ENCODE measurements at regions not wholly inside any gene's neighbourhood (a gene's known extent, or its start where the extent isn't known, plus 50 kb on each side); places are given as distances from the start of the nearest gene placed in this dataset.

DNA sequence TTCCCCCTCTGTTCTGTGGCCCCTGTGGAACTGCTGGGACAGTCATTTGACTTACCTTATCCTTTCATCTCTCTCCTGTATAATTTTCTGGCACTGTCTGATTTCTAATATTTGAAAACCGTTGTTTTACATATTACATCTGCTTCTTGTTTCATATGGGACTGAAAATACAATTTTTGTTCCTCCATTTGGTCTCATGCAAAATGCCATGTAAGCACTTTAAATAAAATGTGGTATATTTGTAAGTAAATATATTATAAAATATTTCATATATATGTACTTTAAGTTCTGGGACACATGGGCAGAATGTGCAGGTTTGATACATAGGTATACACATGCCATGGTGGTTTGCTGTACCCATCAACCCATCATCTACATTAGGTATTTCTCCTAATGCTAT is 93.9 kb upstream of the PLPPR5 start:
- DNase-seq (no peak), ATAC-seq (ENCODE audit: poor library complexity) (no peak)
- CTCF ChIA-PET: no interaction called here
- no peaks in the 10 kb centered on the region for H3K36me3 ChIP-seq (ENCODE audit: insufficient read depth, low read length)
- no peaks in the 10 kb centered on the region for H3K4me1 Mint-ChIP-seq (ENCODE audit: low read depth)
- H3K27ac Mint-ChIP-seq: no peak overlapping the region
- H3K9me3 ChIP-seq (ENCODE audit: control insufficient read depth in 1 of 2, insufficient read depth in 1 of 2, low read length in 2 of 2): peaks cover 0 to 9% of the 10 kb centered on the region in 2 experiments
- peaks cover 10% of the 10 kb centered on the region for H3K27me3 Mint-ChIP-seq
- no peak overlapping the region for H3K4me3 ChIP-seq (ENCODE audit: low read length)
- POLR2A ChIA-PET: no interaction called here
- TF ChIP-seq, protein P1, sequence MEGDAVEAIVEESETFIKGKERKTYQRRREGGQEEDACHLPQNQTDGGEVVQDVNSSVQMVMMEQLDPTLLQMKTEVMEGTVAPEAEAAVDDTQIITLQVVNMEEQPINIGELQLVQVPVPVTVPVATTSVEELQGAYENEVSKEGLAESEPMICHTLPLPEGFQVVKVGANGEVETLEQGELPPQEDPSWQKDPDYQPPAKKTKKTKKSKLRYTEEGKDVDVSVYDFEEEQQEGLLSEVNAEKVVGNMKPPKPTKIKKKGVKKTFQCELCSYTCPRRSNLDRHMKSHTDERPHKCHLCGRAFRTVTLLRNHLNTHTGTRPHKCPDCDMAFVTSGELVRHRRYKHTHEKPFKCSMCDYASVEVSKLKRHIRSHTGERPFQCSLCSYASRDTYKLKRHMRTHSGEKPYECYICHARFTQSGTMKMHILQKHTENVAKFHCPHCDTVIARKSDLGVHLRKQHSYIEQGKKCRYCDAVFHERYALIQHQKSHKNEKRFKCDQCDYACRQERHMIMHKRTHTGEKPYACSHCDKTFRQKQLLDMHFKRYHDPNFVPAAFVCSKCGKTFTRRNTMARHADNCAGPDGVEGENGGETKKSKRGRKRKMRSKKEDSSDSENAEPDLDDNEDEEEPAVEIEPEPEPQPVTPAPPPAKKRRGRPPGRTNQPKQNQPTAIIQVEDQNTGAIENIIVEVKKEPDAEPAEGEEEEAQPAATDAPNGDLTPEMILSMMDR (IDR thresholded peaks at IDR 0.05): no peak
- peaks cover 3% of the 10 kb centered on the region for H3K36me3 Mint-ChIP-seq (ENCODE audit: low read depth)
- H3K27me3 ChIP-seq (ENCODE audit: control insufficient read depth in 1 of 2, insufficient read depth in 2 of 2, low read length in 2 of 2): no peaks in the 10 kb centered on the region
- peaks cover 29% of the 10 kb centered on the region for H3K9me3 Mint-ChIP-seq
- intact Hi-C loops (cut with DNase I, micrococcal nuclease): no loop called here
- H3K4me3 Mint-ChIP-seq: no peak overlapping the region
- H3K27ac ChIP-seq (ENCODE audit: low read depth in 1 of 2, low read length in 2 of 2): no peak overlapping the region
- no peaks in the 10 kb centered on the region for H3K4me1 ChIP-seq (ENCODE audit: insufficient read depth, low read length)

DNA sequence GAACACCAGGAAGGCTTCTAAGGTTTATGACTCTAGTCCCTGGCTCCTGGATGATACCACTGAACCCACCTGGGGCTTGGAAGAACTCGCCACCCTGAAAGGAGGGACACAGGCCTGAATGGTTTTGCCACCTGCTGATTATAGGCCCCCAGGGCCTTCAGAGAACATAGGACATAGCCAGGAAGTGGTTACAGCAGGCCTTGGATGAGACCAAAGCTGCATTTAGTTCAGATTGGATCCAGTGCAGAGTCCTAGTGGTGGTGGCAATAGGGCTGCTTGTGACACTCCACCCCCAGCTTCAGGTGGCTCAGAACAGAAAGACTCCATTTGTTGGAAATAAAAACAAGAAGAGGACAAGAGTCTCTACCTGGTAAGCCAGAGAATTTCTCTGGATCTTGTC is 101.6 kb upstream of the PLPPR5 start:
- Histone ChIP-seq H3K27me3 (ENCODE audit: control insufficient read depth in 1 of 2, insufficient read depth in 2 of 2, low read length in 2 of 2) (no peaks in the 10 kb centered on the region), H3K27ac (ENCODE audit: low read depth in 1 of 2, low read length in 2 of 2) (no peak overlapping the region), H3K36me3 (ENCODE audit: insufficient read depth, low read length) (no peaks in the 10 kb centered on the region), H3K4me3 (ENCODE audit: low read length) (no peak overlapping the region), H3K9me3 (ENCODE audit: control insufficient read depth in 1 of 2, insufficient read depth in 1 of 2, low read length in 2 of 2) (no peaks in the 10 kb centered on the region), H3K4me1 (ENCODE audit: insufficient read depth, low read length) (peaks cover 3% of the 10 kb centered on the region)
- CTCF ChIA-PET: no interaction called here
- DNase-seq: no peak
- ATAC-seq (ENCODE audit: poor library complexity): no peak
- peaks cover under 1% of the 10 kb centered on the region for H3K9me3 Mint-ChIP-seq
- intact Hi-C loops (cut with DNase I, micrococcal nuclease): no loop called here
- no peaks in the 10 kb centered on the region for H3K36me3 Mint-ChIP-seq (ENCODE audit: low read depth)
- H3K27me3 Mint-ChIP-seq: no peaks in the 10 kb centered on the region
- POLR2A ChIA-PET: no interaction called here
- no peak overlapping the region for H3K27ac Mint-ChIP-seq
- TF ChIP-seq, protein P1 (IDR thresholded peaks at IDR 0.05): no peak
- H3K4me1 Mint-ChIP-seq (ENCODE audit: low read depth): peaks cover 7% of the 10 kb centered on the region
- no peak overlapping the region for H3K4me3 Mint-ChIP-seq

DNA sequence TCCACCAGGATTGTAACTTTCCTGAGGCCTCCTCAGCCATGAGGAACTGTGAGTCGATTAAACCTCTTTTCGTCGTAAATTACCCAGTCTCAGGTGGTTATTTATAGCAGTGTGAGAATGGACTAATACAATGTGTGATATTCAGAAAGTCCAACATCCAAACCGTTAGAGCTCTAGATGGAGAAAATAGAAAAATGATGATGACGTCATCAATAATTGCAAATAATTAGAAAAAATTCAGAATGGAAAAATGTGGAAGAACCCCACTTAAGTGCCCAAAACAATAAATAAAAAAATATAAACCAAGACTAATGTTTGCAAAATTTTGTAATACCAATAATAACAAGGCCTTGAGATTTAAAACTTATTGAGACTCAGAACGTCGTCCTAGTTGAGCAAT is 103.0 kb upstream of the PLPPR5 start:
- no peak overlapping the region for H3K27ac Mint-ChIP-seq
- TF ChIP-seq, protein P1 (IDR thresholded peaks at IDR 0.05): no peak
- H3K27ac ChIP-seq (ENCODE audit: low read depth in 1 of 2, low read length in 2 of 2): no peak overlapping the region
- no peak overlapping the region for H3K4me3 ChIP-seq (ENCODE audit: low read length)
- no peaks in the 10 kb centered on the region for H3K9me3 Mint-ChIP-seq
- H3K36me3 Mint-ChIP-seq (ENCODE audit: low read depth): no peaks in the 10 kb centered on the region
- H3K9me3 ChIP-seq (ENCODE audit: control insufficient read depth in 1 of 2, insufficient read depth in 1 of 2, low read length in 2 of 2): no peaks in the 10 kb centered on the region
- DNase-seq: no peak
- peaks cover 3% of the 10 kb centered on the region for H3K4me1 ChIP-seq (ENCODE audit: insufficient read depth, low read length)
- no peak overlapping the region for H3K4me3 Mint-ChIP-seq
- POLR2A ChIA-PET: no interaction called here
- peaks cover 7% of the 10 kb centered on the region for H3K4me1 Mint-ChIP-seq (ENCODE audit: low read depth)
- no peaks in the 10 kb centered on the region for H3K27me3 ChIP-seq (ENCODE audit: control insufficient read depth in 1 of 2, insufficient read depth in 2 of 2, low read length in 2 of 2)
- no peaks in the 10 kb centered on the region for H3K27me3 Mint-ChIP-seq
- ATAC-seq (ENCODE audit: poor library complexity): no peak
- CTCF ChIA-PET: no interaction called here
- intact Hi-C loops (cut with DNase I, micrococcal nuclease): no loop called here
- no peaks in the 10 kb centered on the region for H3K36me3 ChIP-seq (ENCODE audit: insufficient read depth, low read length)

All from CD4-positive, alpha-beta T cell (primary cell).